ENCODE measurements at regions not wholly inside any gene's neighbourhood (a gene's known extent, or its start where the extent isn't known, plus 50 kb on each side); places are given as distances from the start of the nearest gene placed in this dataset.

- POLR2A ChIA-PET (ENCODE audit: unreplicated experiment), result interaction anchor here (0.5 kb wide), 1 partner anchor 1612 kb away, joined by 7 read pairs; no protein-coding TSS in a partner anchor
- Histone ChIP-seq H2AFZ (no peak overlapping the region), H3K27ac (no peak overlapping the region), H3F3A (ENCODE audit: insufficient read depth, low read depth) (peaks cover 13% of the 10 kb centered on the region), H3K79me2 (ENCODE audit: low read depth) (no peaks in the 10 kb centered on the region), H3K4me2 (no peak overlapping the region), H3K4me1 (replicated peaks; ENCODE audit: insufficient read depth) (peaks cover 11% of the 10 kb centered on the region), H3K9me2 (ENCODE audit: insufficient read depth) (no peaks in the 10 kb centered on the region), H3K27me3 (ENCODE audit: insufficient read depth, low read depth) (no peaks in the 10 kb centered on the region), H4K20me1 (ENCODE audit: insufficient read depth) (no peaks in the 10 kb centered on the region), H3K4me3 (no peak overlapping the region), H3K9me3 (ENCODE audit: insufficient read depth, low read depth) (no peaks in the 10 kb centered on the region), H3K36me3 (ENCODE audit: low read depth) (no peaks in the 10 kb centered on the region)
- no TSS peak for BruUV-seq (replicated peaks)
- CTCF ChIA-PET, result no interaction called here
- intact Hi-C loops (cut with micrococcal nuclease; ENCODE audit: unreplicated experiment), result no loop called here
- no peak for DNase-seq
- TF ChIP-seq EZH2 (IDR thresholded peaks at IDR 0.05; ENCODE audit: low read depth) (no peak), CTCF (conservative IDR thresholded peaks at IDR 0.05) (no peak)
These were observed 50.2 kb upstream of the AKR1E2 start for GRCh38 chr10:4775808-4776207.

- no peak overlapping the region for H3K4me2 ChIP-seq
- CTCF ChIA-PET, result no interaction called here
- no peak overlapping the region for H2AFZ ChIP-seq
- H3K27me3 ChIP-seq (ENCODE audit: insufficient read depth, low read depth), result no peaks in the 10 kb centered on the region
- H3K4me3 ChIP-seq, result no peak overlapping the region
- H4K20me1 ChIP-seq (ENCODE audit: insufficient read depth), result no peaks in the 10 kb centered on the region
- TF ChIP-seq EZH2 (IDR thresholded peaks at IDR 0.05; ENCODE audit: low read depth) (no peak), CTCF (conservative IDR thresholded peaks at IDR 0.05) (no peak)
- no peaks in the 10 kb centered on the region for H3K36me3 ChIP-seq (ENCODE audit: low read depth)
- POLR2A ChIA-PET (ENCODE audit: unreplicated experiment), result interaction anchor here (0.6 kb wide), 1 partner anchor 1555 kb away, joined by 8 read pairs; no protein-coding TSS in a partner anchor
- intact Hi-C loops (cut with micrococcal nuclease; ENCODE audit: unreplicated experiment), result no loop called here
- BruUV-seq (replicated peaks), result no TSS peak
- H3K4me1 ChIP-seq (replicated peaks; ENCODE audit: insufficient read depth), result peaks cover 19% of the 10 kb centered on the region
- H3K27ac ChIP-seq, result no peak overlapping the region; the same call in 1 of the 2 replicates
- no peaks in the 10 kb centered on the region for H3K79me2 ChIP-seq (ENCODE audit: low read depth)
- H3F3A ChIP-seq (ENCODE audit: insufficient read depth, low read depth), result peaks cover 18% of the 10 kb centered on the region
- no peaks in the 10 kb centered on the region for H3K9me2 ChIP-seq (ENCODE audit: insufficient read depth)
- no peak for DNase-seq
- H3K9me3 ChIP-seq (ENCODE audit: insufficient read depth, low read depth), result no peaks in the 10 kb centered on the region
These were observed 53.8 kb upstream of the AKR1E2 start for GRCh38 chr10:4772202-4772570.

GRCh38 chr10:4771554-4772201 is 54.3 kb upstream of the AKR1E2 start:
- Histone ChIP-seq H3K9me3 (ENCODE audit: insufficient read depth, low read depth) (no peaks in the 10 kb centered on the region), H3K27ac (peak overlapping the region; percentile 92), H3K27me3 (ENCODE audit: insufficient read depth, low read depth) (no peaks in the 10 kb centered on the region), H3K4me3 (no peak overlapping the region), H3K9me2 (ENCODE audit: insufficient read depth) (no peaks in the 10 kb centered on the region), H3K4me1 (replicated peaks; ENCODE audit: insufficient read depth) (peaks cover 19% of the 10 kb centered on the region), H3K79me2 (ENCODE audit: low read depth) (no peaks in the 10 kb centered on the region), H2AFZ (no peak overlapping the region), H3F3A (ENCODE audit: insufficient read depth, low read depth) (peaks cover 18% of the 10 kb centered on the region), H3K4me2 (0 out of 2 replicates have a peak overlapping the region, but pooled peaks have one; percentile 36), H4K20me1 (ENCODE audit: insufficient read depth) (no peaks in the 10 kb centered on the region), H3K36me3 (ENCODE audit: low read depth) (no peaks in the 10 kb centered on the region)
- BruUV-seq (replicated peaks), result no TSS peak
- CTCF ChIA-PET, result interaction anchor here (1.4 kb wide), 1 partner anchor 1574 kb away, joined by 9 read pairs; no protein-coding TSS in a partner anchor
- TF ChIP-seq EZH2 (IDR thresholded peaks at IDR 0.05; ENCODE audit: low read depth), result no peak
- no peak for TF ChIP-seq CTCF (conservative IDR thresholded peaks at IDR 0.05)
- DNase-seq, result no peak
- POLR2A ChIA-PET (ENCODE audit: unreplicated experiment), result interaction anchor here (0.6 to 0.8 kb wide), 2 partner anchors 986 to 1554 kb away, joined by 4 to 8 read pairs; partner anchors contain the start of gene KLF6
- intact Hi-C loops (cut with micrococcal nuclease; ENCODE audit: unreplicated experiment), result loop anchor here (1.0 to 2.0 kb wide), 3 partner anchors 109 to 1574 kb away; no protein-coding TSS in a partner anchor
